ENCODE measurements at regions not wholly inside any gene's neighbourhood (a gene's known extent, or its start where the extent isn't known, plus 50 kb on each side); places are given as distances from the start of the nearest gene placed in this dataset.

- TF ChIP-seq CTCF (IDR thresholded peaks at IDR 0.05) (no peak), POLR2A (IDR thresholded peaks at IDR 0.05) (no peak)
Measured at GRCh38 chr10:10630782-10631181, 386.9 kb upstream of the CELF2 start.

Measured in esophagus squamous epithelium (tissue), 4 donors.